ENCODE measurements at regions not wholly inside any gene's neighbourhood (a gene's known extent, or its start where the extent isn't known, plus 50 kb on each side); places are given as distances from the start of the nearest gene placed in this dataset.

- TF ChIP-seq, protein P1, sequence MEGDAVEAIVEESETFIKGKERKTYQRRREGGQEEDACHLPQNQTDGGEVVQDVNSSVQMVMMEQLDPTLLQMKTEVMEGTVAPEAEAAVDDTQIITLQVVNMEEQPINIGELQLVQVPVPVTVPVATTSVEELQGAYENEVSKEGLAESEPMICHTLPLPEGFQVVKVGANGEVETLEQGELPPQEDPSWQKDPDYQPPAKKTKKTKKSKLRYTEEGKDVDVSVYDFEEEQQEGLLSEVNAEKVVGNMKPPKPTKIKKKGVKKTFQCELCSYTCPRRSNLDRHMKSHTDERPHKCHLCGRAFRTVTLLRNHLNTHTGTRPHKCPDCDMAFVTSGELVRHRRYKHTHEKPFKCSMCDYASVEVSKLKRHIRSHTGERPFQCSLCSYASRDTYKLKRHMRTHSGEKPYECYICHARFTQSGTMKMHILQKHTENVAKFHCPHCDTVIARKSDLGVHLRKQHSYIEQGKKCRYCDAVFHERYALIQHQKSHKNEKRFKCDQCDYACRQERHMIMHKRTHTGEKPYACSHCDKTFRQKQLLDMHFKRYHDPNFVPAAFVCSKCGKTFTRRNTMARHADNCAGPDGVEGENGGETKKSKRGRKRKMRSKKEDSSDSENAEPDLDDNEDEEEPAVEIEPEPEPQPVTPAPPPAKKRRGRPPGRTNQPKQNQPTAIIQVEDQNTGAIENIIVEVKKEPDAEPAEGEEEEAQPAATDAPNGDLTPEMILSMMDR (IDR thresholded peaks at IDR 0.05) = no peak
- TF ChIP-seq POLR2A (IDR thresholded peaks at IDR 0.05) = no peak
Measured at GRCh38 chr2:157197848-157198247, 59.7 kb upstream of the GALNT5 start.

Data from testis (tissue), 2 donors.